PFSK-1 (cell line): ENCODE measurements at regions not wholly inside any gene's neighbourhood (a gene's known extent, or its start where the extent isn't known, plus 50 kb on each side); places are given as distances from the start of the nearest gene placed in this dataset.

Experiments used
- FOXP2 ChIP-seq: optimal IDR thresholded peaks from 2 replicates; pipeline ENCODE3; 2011; ENCODE audit warnings: borderline replicate concordance, control low read depth, inconsistent platforms; ENCODE audit not compliant: insufficient read depth; ENCODE audit errors: extremely low read length, extremely low read depth
- POLR2AphosphoS5 ChIP-seq: IDR thresholded peaks from 2 replicates; pipeline ENCODE4 v1.6.1; 2012; ENCODE audit warnings: low read depth, mild to moderate bottlenecking, control low read depth, low read length, moderate library complexity
- REST ChIP-seq, 2 experiments: IDR thresholded peaks; 2 replicates each; pipeline versions ENCODE4 v1.6.1 to v1.8.0; 2011 to 2012; ENCODE audit warnings: low read depth in 2 of 2, low read length in 2 of 2, control low read depth in 1 of 2, inconsistent platforms in 1 of 2, mild to moderate bottlenecking in 1 of 2, moderate library complexity in 1 of 2; ENCODE audit not compliant: insufficient read depth in 1 of 2
- SIN3A ChIP-seq: IDR thresholded peaks from 2 replicates; pipeline ENCODE4 v1.6.1; 2012; ENCODE audit warnings: mild to moderate bottlenecking, low read length, moderate library complexity, borderline replicate concordance; ENCODE audit not compliant: insufficient read depth
- TAF1 ChIP-seq: IDR thresholded peaks from 2 replicates; pipeline ENCODE4 v1.6.1; 2012; ENCODE audit warnings: low read length, control low read depth, borderline replicate concordance; ENCODE audit not compliant: insufficient read depth

GRCh38 chr2:103789381-103790095 lies 1027.7 kb downstream of the TMEM182 start:
- TF ChIP-seq REST (IDR thresholded peaks at IDR 0.05; ENCODE audit: insufficient read depth in 1 of 2, low read depth in 2 of 2, low read length in 2 of 2) = 0 out of 4 replicates have a peak, but pooled peaks of 1 of the 2 experiments have one; percentile 2
- TF ChIP-seq POLR2AphosphoS5 = no peak

- no peak for TF ChIP-seq TAF1
- TF ChIP-seq FOXP2 = no peak
- no peak for TF ChIP-seq SIN3A
- no peak for TF ChIP-seq POLR2AphosphoS5
- no peak for TF ChIP-seq REST (IDR thresholded peaks at IDR 0.05; ENCODE audit: insufficient read depth in 1 of 2, low read depth in 2 of 2, low read length in 2 of 2)
Measured at GRCh38 chr2:103792042-103792441, 1030.2 kb downstream of the TMEM182 start.

- TF ChIP-seq POLR2AphosphoS5 (no peak), TAF1 (no peak), FOXP2 (no peak), REST (IDR thresholded peaks at IDR 0.05; ENCODE audit: insufficient read depth in 1 of 2, low read depth in 2 of 2, low read length in 2 of 2) (no peak)
Measured at GRCh38 chr2:103798291-103798690, 1036.5 kb downstream of the TMEM182 start.

- no peak for TF ChIP-seq REST (IDR thresholded peaks at IDR 0.05; ENCODE audit: insufficient read depth in 1 of 2, low read depth in 2 of 2, low read length in 2 of 2)
- TF ChIP-seq SIN3A = no peak
- TF ChIP-seq TAF1 = no peak
- TF ChIP-seq FOXP2 = no peak
- no peak for TF ChIP-seq POLR2AphosphoS5
Measured at GRCh38 chr2:103804013-103804412, 1042.2 kb downstream of the TMEM182 start.

GRCh38 chr2:103805746-103806145 lies 1043.9 kb downstream of the TMEM182 start:
- TF ChIP-seq POLR2AphosphoS5 (no peak), FOXP2 (no peak), SIN3A (no peak), REST (IDR thresholded peaks at IDR 0.05; ENCODE audit: insufficient read depth in 1 of 2, low read depth in 2 of 2, low read length in 2 of 2) (no peak), TAF1 (no peak)
